ENCODE measurements at regions not wholly inside any gene's neighbourhood (a gene's known extent, or its start where the extent isn't known, plus 50 kb on each side); places are given as distances from the start of the nearest gene placed in this dataset.

GRCh38 chr13:73675821-73676220 lies 458.4 kb downstream of the KLF12 start:
- no peak overlapping the region for H3K9ac ChIP-seq (ENCODE audit: low read length)
- H4K20me1 ChIP-seq (ENCODE audit: insufficient read depth), result no peaks in the 10 kb centered on the region
- POLR2A ChIA-PET, result no interaction called here

More at GRCh38 chr13:73675821-73676220, 458.4 kb downstream of the KLF12 start:
- ChIA-PET CTCF (no interaction called here), RAD21 (ENCODE audit: low non-redundant PET in 1 of 2, low total read pairs in 2 of 2, uncharacterized antibody in 2 of 2, unreplicated experiment in 2 of 2) (no interaction called here)
- H3K4me1 ChIP-seq (ENCODE audit: control insufficient read depth in 1 of 2, insufficient read depth in 2 of 2, low read length in 2 of 2), result no peaks in the 10 kb centered on the region
- H3K27ac ChIP-seq (ENCODE audit: low read depth, low read length), result no peak overlapping the region
- H3K79me2 ChIP-seq (ENCODE audit: insufficient read depth, low read length), result no peaks in the 10 kb centered on the region
- no peaks in the 10 kb centered on the region for H3K9me2 ChIP-seq (ENCODE audit: insufficient read depth)
- no peaks in the 10 kb centered on the region for H3K36me3 ChIP-seq (ENCODE audit: control insufficient read depth in 1 of 2, insufficient read depth in 2 of 2, low read length in 2 of 2)
- DNase-seq (ENCODE audit: low read depth, low spot score) (no peak), ATAC-seq (no peak)
- no peaks in the 10 kb centered on the region for H3K27me3 ChIP-seq (ENCODE audit: insufficient read depth, low read length)
- intact Hi-C loops (cut with micrococcal nuclease), result no loop called here
- H3K4me2 ChIP-seq (ENCODE audit: low read length), result no peak overlapping the region
- H3K4me3 ChIP-seq (replicated peaks in 1 of 2; ENCODE audit: low read depth in 1 of 2, low read length in 2 of 2), result no peak overlapping the region
- H3K9me3 ChIP-seq (ENCODE audit: control insufficient read depth in 1 of 2, insufficient read depth in 1 of 2, low read depth in 1 of 2, low read length in 2 of 2), result no peaks in the 10 kb centered on the region
- no peak for TF ChIP-seq POLR2A (IDR thresholded peaks at IDR 0.05; ENCODE audit: borderline replicate concordance, extremely low read depth, insufficient read depth, insufficient read length)
- TF ChIP-seq TCF7L2 (IDR thresholded peaks at IDR 0.05; ENCODE audit: borderline replicate concordance, extremely low read depth, insufficient read depth, insufficient read length), result no peak
- TF ChIP-seq POLR2AphosphoS5 (IDR thresholded peaks at IDR 0.05; ENCODE audit: low read depth, low read length), result no peak
- no peak for TF ChIP-seq CBX3 (IDR thresholded peaks at IDR 0.05; ENCODE audit: low read depth)
- TF ChIP-seq SP1 (IDR thresholded peaks at IDR 0.05; ENCODE audit: low read depth), result no peak
- TF ChIP-seq, protein P1, sequence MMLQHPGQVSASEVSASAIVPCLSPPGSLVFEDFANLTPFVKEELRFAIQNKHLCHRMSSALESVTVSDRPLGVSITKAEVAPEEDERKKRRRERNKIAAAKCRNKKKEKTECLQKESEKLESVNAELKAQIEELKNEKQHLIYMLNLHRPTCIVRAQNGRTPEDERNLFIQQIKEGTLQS (IDR thresholded peaks at IDR 0.05), result no peak
- TF ChIP-seq JUND (IDR thresholded peaks at IDR 0.05), result no peak
- TF ChIP-seq EGR1 (IDR thresholded peaks at IDR 0.05; ENCODE audit: low read depth), result no peak
- TF ChIP-seq REST (IDR thresholded peaks at IDR 0.05; ENCODE audit: low read depth), result no peak
- no peak for TF ChIP-seq YY1 (IDR thresholded peaks at IDR 0.05; ENCODE audit: extremely low read depth, insufficient replicate concordance, low read depth, low read length)
- TF ChIP-seq CEBPB (IDR thresholded peaks at IDR 0.05; ENCODE audit: low read depth), result no peak
- TF ChIP-seq, protein P2, sequence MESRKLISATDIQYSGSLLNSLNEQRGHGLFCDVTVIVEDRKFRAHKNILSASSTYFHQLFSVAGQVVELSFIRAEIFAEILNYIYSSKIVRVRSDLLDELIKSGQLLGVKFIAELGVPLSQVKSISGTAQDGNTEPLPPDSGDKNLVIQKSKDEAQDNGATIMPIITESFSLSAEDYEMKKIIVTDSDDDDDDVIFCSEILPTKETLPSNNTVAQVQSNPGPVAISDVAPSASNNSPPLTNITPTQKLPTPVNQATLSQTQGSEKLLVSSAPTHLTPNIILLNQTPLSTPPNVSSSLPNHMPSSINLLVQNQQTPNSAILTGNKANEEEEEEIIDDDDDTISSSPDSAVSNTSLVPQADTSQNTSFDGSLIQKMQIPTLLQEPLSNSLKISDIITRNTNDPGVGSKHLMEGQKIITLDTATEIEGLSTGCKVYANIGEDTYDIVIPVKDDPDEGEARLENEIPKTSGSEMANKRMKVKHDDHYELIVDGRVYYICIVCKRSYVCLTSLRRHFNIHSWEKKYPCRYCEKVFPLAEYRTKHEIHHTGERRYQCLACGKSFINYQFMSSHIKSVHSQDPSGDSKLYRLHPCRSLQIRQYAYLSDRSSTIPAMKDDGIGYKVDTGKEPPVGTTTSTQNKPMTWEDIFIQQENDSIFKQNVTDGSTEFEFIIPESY (IDR thresholded peaks at IDR 0.05; ENCODE audit: extremely low read depth, insufficient replicate concordance, low read length), result no peak
- TF ChIP-seq SRF (IDR thresholded peaks at IDR 0.05; ENCODE audit: low read depth), result no peak
- no peak for TF ChIP-seq CTCF (IDR thresholded peaks at IDR 0.05 in 2 of 3, conservative IDR thresholded peaks at IDR 0.05 in 1 of 3; ENCODE audit: borderline replicate concordance in 1 of 3, insufficient read depth in 1 of 3, low read depth in 2 of 3, low read length in 2 of 3)
- TF ChIP-seq ZNF274 (IDR thresholded peaks at IDR 0.05; ENCODE audit: low read depth, low read length), result no peak
- no peak for TF ChIP-seq MAX (IDR thresholded peaks at IDR 0.05)
- TF ChIP-seq EZH2phosphoT487 (IDR thresholded peaks at IDR 0.05; ENCODE audit: borderline replicate concordance), result no peak
- TF ChIP-seq ELF1 (IDR thresholded peaks at IDR 0.05; ENCODE audit: borderline replicate concordance, low read depth), result no peak
- TF ChIP-seq ZFX (IDR thresholded peaks at IDR 0.05), result no peak
- no peak for TF ChIP-seq SIN3A (IDR thresholded peaks at IDR 0.05; ENCODE audit: low read depth)
- H2AFZ ChIP-seq (ENCODE audit: low read depth, low read length, poor library complexity, severe bottlenecking), result no peak overlapping the region
- no TSS peak for BruUV-seq (replicated peaks)

Measured in HCT116 (cell line).